ENCODE measurements at regions not wholly inside any gene's neighbourhood (a gene's known extent, or its start where the extent isn't known, plus 50 kb on each side); places are given as distances from the start of the nearest gene placed in this dataset.

DNA sequence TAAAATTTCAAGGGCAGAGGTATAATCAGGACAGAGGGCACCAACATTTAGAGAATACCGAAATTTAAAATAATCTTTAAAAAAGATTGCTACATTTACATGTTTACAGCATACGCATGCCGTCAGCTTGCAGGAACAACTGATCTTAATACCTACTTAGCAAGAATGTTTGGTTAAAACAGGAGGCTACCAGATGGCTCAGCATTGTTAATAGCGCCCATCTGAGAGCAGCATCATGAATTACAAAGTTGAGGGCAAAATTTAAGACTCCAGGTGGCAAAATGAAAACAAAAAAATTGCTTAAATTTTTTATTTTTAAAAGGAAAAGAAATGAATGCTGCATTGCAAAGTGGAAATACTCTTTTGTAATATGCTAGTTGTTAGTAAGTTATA, 241.3 kb downstream of the C4orf33 start:
- TF ChIP-seq, protein P1, sequence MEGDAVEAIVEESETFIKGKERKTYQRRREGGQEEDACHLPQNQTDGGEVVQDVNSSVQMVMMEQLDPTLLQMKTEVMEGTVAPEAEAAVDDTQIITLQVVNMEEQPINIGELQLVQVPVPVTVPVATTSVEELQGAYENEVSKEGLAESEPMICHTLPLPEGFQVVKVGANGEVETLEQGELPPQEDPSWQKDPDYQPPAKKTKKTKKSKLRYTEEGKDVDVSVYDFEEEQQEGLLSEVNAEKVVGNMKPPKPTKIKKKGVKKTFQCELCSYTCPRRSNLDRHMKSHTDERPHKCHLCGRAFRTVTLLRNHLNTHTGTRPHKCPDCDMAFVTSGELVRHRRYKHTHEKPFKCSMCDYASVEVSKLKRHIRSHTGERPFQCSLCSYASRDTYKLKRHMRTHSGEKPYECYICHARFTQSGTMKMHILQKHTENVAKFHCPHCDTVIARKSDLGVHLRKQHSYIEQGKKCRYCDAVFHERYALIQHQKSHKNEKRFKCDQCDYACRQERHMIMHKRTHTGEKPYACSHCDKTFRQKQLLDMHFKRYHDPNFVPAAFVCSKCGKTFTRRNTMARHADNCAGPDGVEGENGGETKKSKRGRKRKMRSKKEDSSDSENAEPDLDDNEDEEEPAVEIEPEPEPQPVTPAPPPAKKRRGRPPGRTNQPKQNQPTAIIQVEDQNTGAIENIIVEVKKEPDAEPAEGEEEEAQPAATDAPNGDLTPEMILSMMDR (IDR thresholded peaks at IDR 0.05), result no peak
- no peak for TF ChIP-seq POLR2A (IDR thresholded peaks at IDR 0.05)
